ENCODE measurements at regions not wholly inside any gene's neighbourhood (a gene's known extent, or its start where the extent isn't known, plus 50 kb on each side); places are given as distances from the start of the nearest gene placed in this dataset.

- no peak for TF ChIP-seq CTCF (IDR thresholded peaks at IDR 0.05)
Measured at GRCh38 chr20:40017765-40018164, 671.3 kb downstream of the MAFB start.

GRCh38 chr20:40016890-40017289, 672.1 kb downstream of the MAFB start:
- Histone ChIP-seq H3K4me1 (ENCODE audit: control insufficient read depth in 1 of 2, insufficient read depth in 2 of 2, low read length in 2 of 2) (no peaks in the 10 kb centered on the region), H3K9me3 (replicated peaks in 1 of 2; ENCODE audit: control insufficient read depth in 1 of 2, insufficient read depth in 1 of 2, low read length in 2 of 2) (no peaks in the 10 kb centered on the region), H3K27me3 (ENCODE audit: control insufficient read depth in 2 of 2, insufficient read depth in 2 of 2, low read length in 2 of 2) (no peaks in the 10 kb centered on the region), H3K79me2 (ENCODE audit: insufficient read depth, low read length) (no peaks in the 10 kb centered on the region), H3K27ac (ENCODE audit: low read depth in 1 of 2, low read length in 2 of 2) (no peak overlapping the region), H3K4me3 (replicated peaks in 1 of 3; ENCODE audit: low read depth in 2 of 3, low read length in 3 of 3) (no peak overlapping the region), H3K9ac (ENCODE audit: insufficient read depth, low read length, poor library complexity, severe bottlenecking) (no peak overlapping the region), H3K4me2 (replicated peaks; ENCODE audit: extremely low read depth, low read length, poor library complexity, severe bottlenecking) (no peak overlapping the region), H3K36me3 (replicated peaks in 1 of 2; ENCODE audit: control insufficient read depth in 1 of 2, insufficient read depth in 2 of 2, low read length in 2 of 2) (no peaks in the 10 kb centered on the region), H2AFZ (ENCODE audit: insufficient read depth, low read depth, low read length, poor library complexity, severe bottlenecking) (no peak overlapping the region), H4K20me1 (ENCODE audit: insufficient read depth, low read length) (no peaks in the 10 kb centered on the region)
- Mint-ChIP-seq H3K36me3 (no peaks in the 10 kb centered on the region), H3K27ac (no peak overlapping the region), H3K4me1 (no peaks in the 10 kb centered on the region), H3K4me3 (no peak overlapping the region), H3K27me3 (ENCODE audit: low read depth in 3 of 3) (peaks cover 0 to 2% (median 1%) of the 10 kb centered on the region in 3 donors), H3K9me3 (peaks cover 0 to 5% (median 2%) of the 10 kb centered on the region in 7 donors)
- no peak for DNase-seq
- intact Hi-C loops (cut with micrococcal nuclease): no loop called here
- no CpG with 5 or more reads among the region's 4 CpGs for WGBS (ENCODE audit: insufficient coverage)
- TF ChIP-seq CTCF (IDR thresholded peaks at IDR 0.05): no peak

More at GRCh38 chr20:40017765-40018164, 671.3 kb downstream of the MAFB start:
- Histone ChIP-seq H3K4me1 (ENCODE audit: control insufficient read depth in 1 of 2, insufficient read depth in 2 of 2, low read length in 2 of 2) (no peaks in the 10 kb centered on the region), H3K27me3 (ENCODE audit: control insufficient read depth in 2 of 2, insufficient read depth in 2 of 2, low read length in 2 of 2) (no peaks in the 10 kb centered on the region), H3K4me2 (replicated peaks; ENCODE audit: extremely low read depth, low read length, poor library complexity, severe bottlenecking) (no peak overlapping the region), H4K20me1 (ENCODE audit: insufficient read depth, low read length) (no peaks in the 10 kb centered on the region), H3K36me3 (replicated peaks in 1 of 2; ENCODE audit: control insufficient read depth in 1 of 2, insufficient read depth in 2 of 2, low read length in 2 of 2) (no peaks in the 10 kb centered on the region), H2AFZ (ENCODE audit: insufficient read depth, low read depth, low read length, poor library complexity, severe bottlenecking) (no peak overlapping the region), H3K27ac (ENCODE audit: low read depth in 1 of 2, low read length in 2 of 2) (no peak overlapping the region), H3K9ac (ENCODE audit: insufficient read depth, low read length, poor library complexity, severe bottlenecking) (no peak overlapping the region), H3K79me2 (ENCODE audit: insufficient read depth, low read length) (no peaks in the 10 kb centered on the region), H3K9me3 (replicated peaks in 1 of 2; ENCODE audit: control insufficient read depth in 1 of 2, insufficient read depth in 1 of 2, low read length in 2 of 2) (no peaks in the 10 kb centered on the region), H3K4me3 (replicated peaks in 1 of 3; ENCODE audit: low read depth in 2 of 3, low read length in 3 of 3) (no peak overlapping the region)
- Mint-ChIP-seq H3K36me3 (no peaks in the 10 kb centered on the region), H3K4me1 (no peaks in the 10 kb centered on the region), H3K27me3 (ENCODE audit: low read depth in 3 of 3) (peaks cover 0 to 1% (median under 1%) of the 10 kb centered on the region in 3 donors), H3K9me3 (peaks cover 0 to 4% (median 0%) of the 10 kb centered on the region in 7 donors), H3K4me3 (no peak overlapping the region), H3K27ac (no peak overlapping the region)
- no peak for DNase-seq
- intact Hi-C loops (cut with micrococcal nuclease): no loop called here
- WGBS (ENCODE audit: insufficient coverage): no CpG with 5 or more reads among the region's 1 CpG
